NCI-H2171 (cell line): ENCODE measurements at regions not wholly inside any gene's neighbourhood (a gene's known extent, or its start where the extent isn't known, plus 50 kb on each side); places are given as distances from the start of the nearest gene placed in this dataset.

Experiments
- DNase-seq: peaks from one replicate; lab custom pipeline; 2025; lab: John Stamatoyannopoulos, UW

GRCh38 chr18:77448046-77448445 is 198.4 kb downstream of the GALR1 start:
- DNase-seq, result no peak

DNA sequence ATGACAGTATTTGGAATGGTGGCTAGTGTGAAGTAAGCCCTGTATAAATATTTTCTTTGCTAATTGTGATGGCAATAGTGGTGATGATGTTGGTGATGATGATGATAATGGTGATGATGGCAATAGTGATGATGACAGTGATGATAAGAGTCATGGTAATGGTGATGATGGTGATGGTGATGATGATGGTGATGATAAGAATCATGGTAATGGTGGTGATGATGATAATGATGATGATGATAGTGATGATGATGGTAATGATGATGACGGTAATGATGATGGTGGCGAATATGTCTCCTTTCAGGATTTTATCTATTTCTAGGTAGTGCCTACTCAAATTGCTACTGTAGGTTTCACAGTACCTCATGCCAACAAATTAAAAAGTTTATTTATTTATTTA is 205.4 kb downstream of the GALR1 start:
- DNase-seq, result no peak

- DNase-seq, result no peak
Measured at GRCh38 chr18:77457681-77458080, 208.0 kb downstream of the GALR1 start.

DNA sequence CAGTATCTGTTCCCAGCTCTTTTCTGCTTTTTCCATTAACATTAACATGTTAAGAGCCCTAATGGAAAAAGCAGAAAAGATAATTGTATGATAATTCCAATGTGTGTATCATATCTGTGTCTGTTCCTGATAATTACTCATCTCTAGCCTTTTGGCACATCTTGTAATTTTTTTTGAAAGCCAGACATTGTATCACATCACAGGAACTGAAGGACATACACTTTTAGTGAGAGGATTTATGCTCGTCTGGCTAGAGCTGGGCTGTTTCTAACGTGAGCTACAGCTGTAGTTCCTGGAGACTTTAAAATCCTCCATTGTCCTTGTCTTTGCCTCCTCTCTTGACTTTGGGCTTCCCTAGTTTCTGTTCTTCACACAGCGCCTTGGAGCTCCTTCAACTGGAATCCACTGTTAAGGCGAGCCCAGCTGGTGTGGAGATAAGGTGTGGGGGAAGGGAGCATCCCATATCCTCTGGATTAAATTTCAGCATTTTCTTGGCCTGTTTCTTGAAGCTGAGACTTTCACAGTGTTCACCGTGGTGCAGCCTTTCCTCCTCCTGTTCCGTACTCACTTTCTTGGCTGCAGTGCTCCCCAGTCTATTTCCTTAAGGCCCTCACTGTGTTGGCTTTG is 211.5 kb downstream of the GALR1 start:
- no peak for DNase-seq

- DNase-seq, result no peak
Measured at GRCh38 chr18:77464917-77465316, 215.3 kb downstream of the GALR1 start.

DNA sequence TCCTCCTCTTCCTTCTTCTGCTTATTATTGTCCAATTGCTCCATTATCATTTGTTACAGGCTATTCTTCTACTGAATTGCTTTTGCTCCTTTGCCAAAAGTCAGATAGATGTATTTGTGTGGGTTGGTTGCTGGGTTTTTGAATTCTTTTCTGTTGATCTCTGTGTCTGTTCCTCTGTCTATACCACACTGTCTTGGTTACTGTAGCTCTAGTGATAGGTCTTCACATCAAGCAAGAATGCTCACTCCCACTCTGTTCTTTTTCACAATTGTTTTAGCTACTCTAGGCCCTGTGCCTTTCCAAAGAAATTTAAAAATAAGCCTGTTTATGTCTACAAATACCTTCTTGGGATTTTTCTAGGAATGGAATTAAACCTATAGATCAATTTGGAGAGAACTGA is 217.2 kb downstream of the GALR1 start:
- no peak for DNase-seq

- DNase-seq, result no peak
Measured at GRCh38 chr18:77469131-77469530, 219.5 kb downstream of the GALR1 start.

GRCh38 chr18:77470569-77471413 is 221.1 kb downstream of the GALR1 start:
- DNase-seq, result no peak

GRCh38 chr18:77472509-77472908 is 222.9 kb downstream of the GALR1 start:
- DNase-seq, result no peak

- DNase-seq, result no peak
Measured at GRCh38 chr18:77478646-77479442, 229.2 kb downstream of the GALR1 start.

- DNase-seq, result no peak
Measured at GRCh38 chr18:77481541-77481940, 231.9 kb downstream of the GALR1 start.

GRCh38 chr18:77482190-77483085 is 232.8 kb downstream of the GALR1 start:
- no peak for DNase-seq

- no peak for DNase-seq
Measured at GRCh38 chr18:77486985-77487384, 237.3 kb downstream of the GALR1 start.

DNA sequence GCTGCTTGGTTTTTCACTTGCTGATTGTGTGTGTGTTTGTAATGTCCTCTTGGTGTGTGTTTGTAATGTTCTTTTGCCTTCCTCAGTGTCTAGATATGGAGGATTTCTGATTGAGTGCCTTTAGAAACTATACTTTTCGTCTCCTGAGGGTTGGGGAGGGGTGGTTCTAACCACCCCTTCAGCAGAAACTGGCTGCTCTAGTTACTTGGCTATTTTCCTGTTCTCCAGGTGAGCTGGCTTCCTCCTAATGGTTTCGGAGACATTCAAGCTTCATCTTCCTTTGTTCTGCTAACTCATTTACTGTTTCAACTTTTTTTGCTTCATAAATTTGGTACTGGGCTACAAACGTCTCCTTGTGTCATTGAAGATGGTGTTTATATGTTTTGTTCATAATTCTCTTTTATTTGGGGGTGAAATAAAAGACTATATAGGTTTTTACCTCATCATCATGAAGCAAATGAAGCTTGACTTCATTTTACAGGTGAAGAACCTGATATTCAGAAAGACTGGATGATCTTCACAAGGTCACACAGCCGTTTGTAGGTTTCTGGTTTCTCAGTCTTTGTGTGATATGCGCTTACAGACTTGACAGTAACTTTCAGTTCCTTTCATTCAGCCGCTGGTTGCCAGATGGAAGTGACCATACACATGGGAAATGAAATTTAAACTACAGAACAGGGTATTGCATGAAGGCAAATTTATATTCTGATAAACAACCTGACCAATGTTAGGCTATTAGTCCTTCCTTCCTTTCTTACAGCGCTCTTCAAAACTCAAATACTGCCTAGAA is 238.5 kb downstream of the GALR1 start:
- DNase-seq, result no peak

DNA sequence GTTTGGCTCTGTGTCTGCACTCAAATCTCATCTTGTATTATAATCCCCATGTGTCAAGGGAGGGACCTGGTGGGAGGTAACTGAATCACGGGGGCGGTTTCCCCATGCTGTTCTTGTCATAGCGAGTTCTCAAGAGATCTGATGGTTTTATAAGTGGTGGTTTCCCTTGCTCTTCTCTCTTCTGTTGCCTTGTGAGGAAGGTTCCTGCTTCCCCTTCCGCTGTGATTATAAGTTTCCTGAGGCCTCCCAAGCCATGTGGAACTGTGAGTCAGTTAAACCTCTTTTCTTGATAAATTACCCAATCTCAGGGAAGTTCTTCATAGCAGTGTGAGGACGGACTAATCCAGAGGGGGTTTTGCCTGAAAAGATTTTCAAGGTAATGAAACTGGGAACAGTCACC is 245.4 kb downstream of the GALR1 start:
- DNase-seq, result no peak

DNA sequence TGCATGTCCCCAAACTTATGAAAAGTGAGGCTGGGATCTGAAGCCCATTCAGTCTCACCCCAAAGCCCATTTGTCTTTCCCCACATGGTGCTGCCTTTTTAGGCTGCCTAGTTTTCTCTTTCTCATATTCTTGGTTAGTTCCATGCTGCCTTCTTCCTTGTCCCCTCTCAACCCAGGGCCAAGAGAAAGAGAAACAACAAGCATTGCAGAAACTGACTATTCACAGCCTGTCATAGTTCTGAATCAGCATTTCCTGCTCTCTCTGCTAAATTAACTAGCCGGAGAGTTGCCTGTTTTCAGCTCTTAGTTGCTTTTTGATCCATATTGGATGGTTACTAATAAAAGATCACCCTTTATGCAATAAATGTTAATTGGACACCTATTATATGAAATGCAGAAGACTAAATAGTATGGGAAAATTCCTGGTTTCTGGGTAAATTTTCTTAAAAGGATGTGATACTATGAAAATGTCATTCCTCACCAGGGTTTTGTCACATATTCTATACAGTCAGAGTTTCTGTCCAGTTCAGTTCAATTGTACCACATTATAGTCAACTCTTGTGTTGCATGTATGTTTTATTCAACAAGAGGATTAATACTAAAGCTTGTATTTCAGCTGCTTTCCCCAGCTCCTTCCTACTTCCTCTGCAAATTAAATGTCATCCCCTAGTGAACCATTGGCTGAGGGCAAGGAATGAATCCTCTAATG is 246.5 kb downstream of the GALR1 start:
- DNase-seq, result no peak

GRCh38 chr18:77501266-77501665 is 251.6 kb downstream of the GALR1 start:
- no peak for DNase-seq

- DNase-seq, result no peak
Measured at GRCh38 chr18:77505499-77505898, 255.9 kb downstream of the GALR1 start.

DNA sequence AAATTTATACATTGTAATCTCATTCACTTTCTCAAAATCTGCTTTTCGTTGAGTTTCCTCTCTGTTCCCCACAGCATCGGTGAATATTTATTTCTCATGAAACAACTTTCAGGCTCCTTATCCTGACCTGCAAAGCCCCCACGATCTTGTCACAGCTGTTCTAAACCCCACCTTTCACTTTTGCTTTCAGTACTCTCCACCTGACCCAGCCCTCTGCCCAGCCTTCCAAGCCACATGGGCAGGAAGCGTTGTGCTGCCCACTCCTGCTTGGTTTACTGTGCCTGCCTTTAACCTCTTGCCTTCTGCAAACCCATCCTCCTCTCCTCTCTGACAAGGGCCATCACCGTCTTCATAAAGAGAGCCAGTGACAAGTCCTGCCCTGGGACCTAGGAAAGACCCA is 262.5 kb downstream of the GALR1 start:
- no peak for DNase-seq

GRCh38 chr18:77517901-77518300 is 268.3 kb downstream of the GALR1 start:
- DNase-seq, result no peak
